ENCODE measurements at regions not wholly inside any gene's neighbourhood (a gene's known extent, or its start where the extent isn't known, plus 50 kb on each side); places are given as distances from the start of the nearest gene placed in this dataset.

- Histone ChIP-seq H3K9me3 (peaks cover 0 to 21% (median 16%) of the 10 kb centered on the region in 4 donors), H3K27ac (replicated peaks in 1 of 4) (no peak overlapping the region), H3K27me3 (no peaks in the 10 kb centered on the region), H3K4me1 (no peaks in the 10 kb centered on the region), H3K36me3 (no peaks in the 10 kb centered on the region), H3K4me3 (no peak overlapping the region)
- WGBS, result 91% methylated on average over 15 of the region's 16 CpGs
- TF ChIP-seq POLR2AphosphoS5 (IDR thresholded peaks at IDR 0.05) (no peak), POLR2A (IDR thresholded peaks at IDR 0.05; ENCODE audit: low read depth) (no peak), EP300 (IDR thresholded peaks at IDR 0.05) (no peak)
- TF ChIP-seq, protein P1, sequence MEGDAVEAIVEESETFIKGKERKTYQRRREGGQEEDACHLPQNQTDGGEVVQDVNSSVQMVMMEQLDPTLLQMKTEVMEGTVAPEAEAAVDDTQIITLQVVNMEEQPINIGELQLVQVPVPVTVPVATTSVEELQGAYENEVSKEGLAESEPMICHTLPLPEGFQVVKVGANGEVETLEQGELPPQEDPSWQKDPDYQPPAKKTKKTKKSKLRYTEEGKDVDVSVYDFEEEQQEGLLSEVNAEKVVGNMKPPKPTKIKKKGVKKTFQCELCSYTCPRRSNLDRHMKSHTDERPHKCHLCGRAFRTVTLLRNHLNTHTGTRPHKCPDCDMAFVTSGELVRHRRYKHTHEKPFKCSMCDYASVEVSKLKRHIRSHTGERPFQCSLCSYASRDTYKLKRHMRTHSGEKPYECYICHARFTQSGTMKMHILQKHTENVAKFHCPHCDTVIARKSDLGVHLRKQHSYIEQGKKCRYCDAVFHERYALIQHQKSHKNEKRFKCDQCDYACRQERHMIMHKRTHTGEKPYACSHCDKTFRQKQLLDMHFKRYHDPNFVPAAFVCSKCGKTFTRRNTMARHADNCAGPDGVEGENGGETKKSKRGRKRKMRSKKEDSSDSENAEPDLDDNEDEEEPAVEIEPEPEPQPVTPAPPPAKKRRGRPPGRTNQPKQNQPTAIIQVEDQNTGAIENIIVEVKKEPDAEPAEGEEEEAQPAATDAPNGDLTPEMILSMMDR (IDR thresholded peaks at IDR 0.05), result no peak
- intact Hi-C loops (cut with DNase I), result no loop called here
- peak; percentile 89 for DNase-seq (ENCODE audit: extremely low spot score)
These were observed 273.1 kb upstream of the RTL1 start for GRCh38 chr14:101176535-101177205.

DNA sequence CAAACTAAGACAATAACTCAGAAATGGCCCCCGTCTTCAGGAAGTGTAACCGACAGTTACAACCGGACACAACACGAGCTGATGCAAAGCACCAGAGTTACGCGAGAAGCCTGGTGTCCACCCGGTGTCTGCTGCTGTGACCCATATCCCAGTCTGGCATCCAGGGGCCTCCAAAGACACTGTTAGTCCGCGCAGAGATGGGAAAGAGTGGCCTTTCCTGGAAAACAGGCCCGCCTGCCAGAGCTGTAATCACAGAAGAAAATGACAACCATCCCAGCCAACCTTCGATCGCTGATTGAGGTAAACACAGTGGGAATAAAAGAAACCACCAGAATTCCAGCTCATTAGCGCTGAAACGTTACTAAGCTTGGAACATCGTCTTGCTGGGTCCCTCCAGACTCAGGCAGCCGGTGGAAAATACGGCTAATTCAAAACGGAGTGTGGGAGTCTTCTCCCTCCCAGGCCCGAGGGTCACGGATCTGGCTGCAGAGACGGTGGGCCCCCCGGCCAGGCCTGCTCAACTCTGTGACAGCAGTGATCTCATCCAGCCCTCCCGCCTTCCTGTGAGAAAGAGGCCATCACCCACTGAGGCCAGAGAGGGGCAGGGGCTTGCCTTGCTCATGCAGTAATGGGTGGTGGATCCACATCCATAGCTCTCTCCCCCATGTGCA, 273.9 kb upstream of the RTL1 start:
- Histone ChIP-seq H3K9me3 (peaks cover 0 to 25% (median 18%) of the 10 kb centered on the region in 4 donors), H3K27ac (replicated peaks in 1 of 4) (no peak overlapping the region), H3K4me3 (no peak overlapping the region), H3K36me3 (no peaks in the 10 kb centered on the region), H3K27me3 (no peaks in the 10 kb centered on the region), H3K4me1 (no peaks in the 10 kb centered on the region)
- TF ChIP-seq EP300 (IDR thresholded peaks at IDR 0.05), result no peak
- TF ChIP-seq, protein P1 (IDR thresholded peaks at IDR 0.05), result no peak
- no peak for TF ChIP-seq POLR2AphosphoS5 (IDR thresholded peaks at IDR 0.05)
- TF ChIP-seq POLR2A (IDR thresholded peaks at IDR 0.05; ENCODE audit: low read depth), result no peak
- WGBS, result 65% methylated on average over 20 of the region's 23 CpGs
- DNase-seq (ENCODE audit: extremely low spot score), result peak; percentile 91
- intact Hi-C loops (cut with DNase I), result no loop called here

DNA sequence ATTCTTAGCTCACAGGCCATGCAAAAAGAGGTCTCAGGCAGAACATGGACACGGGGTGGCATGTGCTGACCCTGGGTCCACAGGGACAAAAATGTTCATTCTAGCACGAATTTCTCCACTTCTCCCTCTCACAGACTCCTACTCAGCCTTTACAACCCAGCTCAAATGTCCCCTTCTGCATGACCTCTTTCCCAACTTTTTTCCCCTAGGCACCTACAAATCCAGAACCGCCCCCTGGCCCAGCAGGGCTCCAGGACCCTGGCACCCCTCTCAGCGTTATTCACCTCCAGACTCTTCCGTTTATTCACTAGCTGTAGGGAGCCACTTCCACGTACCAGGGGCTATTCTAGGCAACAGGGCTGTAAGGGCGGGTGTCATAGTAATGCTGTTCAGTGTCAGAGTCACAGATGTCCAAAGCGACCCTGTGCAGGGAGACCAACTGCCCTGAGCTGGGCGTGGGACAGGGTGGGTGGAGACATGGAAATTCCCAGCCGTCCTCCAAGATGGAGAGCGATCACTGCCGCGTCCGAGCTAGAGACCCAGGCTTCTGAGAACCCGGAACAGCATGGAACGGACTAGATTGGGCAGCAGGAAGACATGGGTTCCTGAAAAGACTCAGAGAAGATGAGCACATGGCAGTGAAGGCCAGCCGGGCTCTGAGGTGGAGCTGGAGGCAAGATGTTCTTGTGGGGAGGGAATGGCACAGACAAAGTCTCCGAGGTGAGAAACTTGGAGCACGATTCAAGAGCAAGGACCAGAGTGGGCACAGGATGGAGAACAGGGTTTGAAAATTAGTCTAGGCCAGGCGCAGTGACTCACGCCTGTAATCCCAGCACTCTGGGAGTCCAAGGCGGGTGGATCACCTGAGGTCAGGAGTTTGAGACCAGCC, 274.9 kb upstream of the RTL1 start:
- 94% methylated on average over 22 of the region's 22 CpGs for WGBS

GRCh38 chr14:101179691-101180211, 276.2 kb upstream of the RTL1 start:
- H3K9me3 ChIP-seq, result peaks cover 0 to 23% (median 13%) of the 10 kb centered on the region in 4 donors
- no peak for TF ChIP-seq EP300 (IDR thresholded peaks at IDR 0.05)
- no peak overlapping the region for H3K4me3 ChIP-seq
- peak; percentile 90 for DNase-seq (ENCODE audit: extremely low spot score)
- no peaks in the 10 kb centered on the region for H3K36me3 ChIP-seq
- no peaks in the 10 kb centered on the region for H3K4me1 ChIP-seq
- H3K27ac ChIP-seq (replicated peaks in 1 of 4), result no peak overlapping the region
- WGBS, result 86% methylated on average over 5 of the region's 12 CpGs
- H3K27me3 ChIP-seq, result peaks cover 0 to 6% (median 0%) of the 10 kb centered on the region in 4 donors
- intact Hi-C loops (cut with DNase I), result no loop called here

More for the DNA sequence above, 274.9 kb upstream of the RTL1 start:
- peaks cover 0 to 25% (median 16%) of the 10 kb centered on the region in 4 donors for H3K9me3 ChIP-seq
- H3K27me3 ChIP-seq, result peaks cover 0 to 4% (median 0%) of the 10 kb centered on the region in 4 donors
- DNase-seq (ENCODE audit: extremely low spot score), result peak; percentile 86
- H3K4me3 ChIP-seq, result no peak overlapping the region
- H3K36me3 ChIP-seq, result no peaks in the 10 kb centered on the region
- intact Hi-C loops (cut with DNase I), result no loop called here
- TF ChIP-seq EP300 (IDR thresholded peaks at IDR 0.05), result no peak
- H3K27ac ChIP-seq (replicated peaks in 1 of 4), result no peak overlapping the region
- no peaks in the 10 kb centered on the region for H3K4me1 ChIP-seq

DNA sequence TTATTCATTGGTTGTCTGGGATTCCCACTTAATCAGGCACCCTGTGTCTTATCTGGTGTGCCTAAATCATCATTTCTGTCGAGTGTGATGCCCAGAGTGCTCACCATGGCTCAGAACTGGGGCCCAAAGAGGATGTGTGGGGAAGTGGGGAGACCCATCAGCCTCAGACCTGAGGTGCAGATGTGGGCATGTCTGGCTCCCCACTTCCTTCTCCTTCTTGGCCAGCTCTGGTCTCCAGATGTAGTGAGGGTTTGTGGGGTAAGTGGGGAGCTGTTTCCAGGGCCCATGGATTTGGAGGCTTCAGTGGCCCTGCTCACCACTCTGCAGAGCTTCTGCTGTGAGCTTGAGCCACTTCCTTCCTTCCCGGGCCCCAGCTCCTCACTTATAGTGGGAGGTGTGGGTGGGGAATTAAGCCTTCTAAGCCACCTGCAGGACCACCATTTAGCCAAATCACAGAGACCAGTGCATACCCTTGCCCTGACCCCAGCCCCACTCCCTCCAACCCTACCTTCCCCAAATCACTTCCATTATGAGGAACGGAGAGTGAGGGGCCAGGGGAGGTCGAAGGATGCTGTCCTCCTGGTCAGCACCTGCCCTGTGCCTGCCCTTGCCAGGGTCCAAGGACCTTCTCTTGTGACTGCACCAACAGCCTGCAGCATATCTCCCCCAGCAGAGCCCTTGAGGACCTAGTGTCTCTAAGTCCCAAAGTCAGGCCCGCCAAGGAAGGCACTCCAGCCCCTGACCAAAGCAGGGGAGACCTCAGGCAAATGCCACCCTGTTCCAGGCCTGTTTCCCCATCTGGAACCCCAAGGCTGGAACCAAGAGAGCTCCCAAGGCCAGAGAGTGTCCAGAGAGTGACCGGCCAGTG, 278.2 kb upstream of the RTL1 start:
- 67% methylated on average over 6 of the region's 6 CpGs for WGBS

More for the DNA sequence above, 278.2 kb upstream of the RTL1 start:
- intact Hi-C loops (cut with DNase I), result no loop called here
- peaks cover 0 to 23% (median 13%) of the 10 kb centered on the region in 4 donors for H3K9me3 ChIP-seq
- H3K4me1 ChIP-seq, result no peaks in the 10 kb centered on the region
- H3K27me3 ChIP-seq, result peaks cover 0 to 6% (median 0%) of the 10 kb centered on the region in 4 donors
- H3K27ac ChIP-seq (replicated peaks in 1 of 4), result no peak overlapping the region
- no peaks in the 10 kb centered on the region for H3K36me3 ChIP-seq
- DNase-seq (ENCODE audit: extremely low spot score), result peak; percentile 83
- H3K4me3 ChIP-seq, result no peak overlapping the region
- TF ChIP-seq POLR2AphosphoS5 (IDR thresholded peaks at IDR 0.05) (no peak), EP300 (IDR thresholded peaks at IDR 0.05) (no peak), POLR2A (IDR thresholded peaks at IDR 0.05; ENCODE audit: low read depth) (no peak)
- TF ChIP-seq, protein P1 (IDR thresholded peaks at IDR 0.05), result no peak
